ENCODE measurements at regions not wholly inside any gene's neighbourhood (a gene's known extent, or its start where the extent isn't known, plus 50 kb on each side); places are given as distances from the start of the nearest gene placed in this dataset.

- Histone ChIP-seq H3K4me3 (ENCODE audit: low read length in 3 of 3) (no peak overlapping the region), H3K36me3 (ENCODE audit: control insufficient read depth in 3 of 3, insufficient read depth in 3 of 3, low read length in 3 of 3) (no peaks in the 10 kb centered on the region), H3K27me3 (ENCODE audit: control insufficient read depth in 3 of 3, insufficient read depth in 3 of 3, low read length in 3 of 3) (no peaks in the 10 kb centered on the region), H3K27ac (ENCODE audit: low read depth, low read length) (no peak overlapping the region), H3K9ac (ENCODE audit: low read depth in 1 of 3, low read length in 3 of 3) (no peak overlapping the region), H3K9me3 (ENCODE audit: control insufficient read depth in 3 of 3, low read length in 3 of 3) (no peaks in the 10 kb centered on the region), H3K4me1 (ENCODE audit: control insufficient read depth in 3 of 3, insufficient read depth in 3 of 3, low read length in 3 of 3) (no peaks in the 10 kb centered on the region)
These were observed 65.4 kb upstream of the ARHGAP32 start for GRCh38 chr11:129257512-129257911.

- Histone ChIP-seq H3K36me3 (ENCODE audit: control insufficient read depth in 3 of 3, insufficient read depth in 3 of 3, low read length in 3 of 3) (no peaks in the 10 kb centered on the region), H3K4me1 (ENCODE audit: control insufficient read depth in 3 of 3, insufficient read depth in 3 of 3, low read length in 3 of 3) (peaks cover 0 to 4% (median 3%) of the 10 kb centered on the region in 3 donors), H3K9ac (ENCODE audit: low read depth in 1 of 3, low read length in 3 of 3) (no peak overlapping the region), H3K9me3 (ENCODE audit: control insufficient read depth in 3 of 3, low read length in 3 of 3) (no peaks in the 10 kb centered on the region), H3K4me3 (ENCODE audit: low read length in 3 of 3) (no peak overlapping the region), H3K27ac (ENCODE audit: low read depth, low read length) (no peak overlapping the region), H3K27me3 (ENCODE audit: control insufficient read depth in 3 of 3, insufficient read depth in 3 of 3, low read length in 3 of 3) (no peaks in the 10 kb centered on the region)
These were observed 60.5 kb upstream of the ARHGAP32 start for GRCh38 chr11:129252621-129253020.

DNA sequence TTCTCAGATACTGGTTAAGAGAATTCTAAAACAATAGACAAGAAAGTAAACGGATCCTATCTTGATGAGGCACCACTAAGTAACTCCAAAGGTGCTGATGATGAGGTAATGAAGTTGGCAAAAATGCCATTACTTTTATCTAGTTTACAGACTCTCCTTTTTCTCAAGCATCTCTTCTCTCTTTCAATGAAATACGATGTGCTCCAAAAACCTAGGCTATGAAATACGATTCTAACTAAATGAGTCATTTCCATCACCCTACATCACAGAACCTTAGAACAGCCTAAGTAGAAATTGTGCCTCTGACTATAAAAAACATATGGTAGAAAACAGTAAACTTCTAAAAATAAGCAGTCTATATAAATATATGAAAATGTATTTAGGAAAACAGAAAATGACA is 58.9 kb upstream of the ARHGAP32 start:
- H3K9me3 ChIP-seq (ENCODE audit: control insufficient read depth in 3 of 3, low read length in 3 of 3), result no peaks in the 10 kb centered on the region
- H3K9ac ChIP-seq (ENCODE audit: low read depth in 1 of 3, low read length in 3 of 3), result no peak overlapping the region
- H3K4me1 ChIP-seq (ENCODE audit: control insufficient read depth in 3 of 3, insufficient read depth in 3 of 3, low read length in 3 of 3), result peaks cover 0 to 4% (median 3%) of the 10 kb centered on the region in 3 donors
- H3K27me3 ChIP-seq (ENCODE audit: control insufficient read depth in 3 of 3, insufficient read depth in 3 of 3, low read length in 3 of 3), result no peaks in the 10 kb centered on the region
- H3K36me3 ChIP-seq (ENCODE audit: control insufficient read depth in 3 of 3, insufficient read depth in 3 of 3, low read length in 3 of 3), result no peaks in the 10 kb centered on the region
- H3K27ac ChIP-seq (ENCODE audit: low read depth, low read length), result no peak overlapping the region
- no peak overlapping the region for H3K4me3 ChIP-seq (ENCODE audit: low read length in 3 of 3)

DNA sequence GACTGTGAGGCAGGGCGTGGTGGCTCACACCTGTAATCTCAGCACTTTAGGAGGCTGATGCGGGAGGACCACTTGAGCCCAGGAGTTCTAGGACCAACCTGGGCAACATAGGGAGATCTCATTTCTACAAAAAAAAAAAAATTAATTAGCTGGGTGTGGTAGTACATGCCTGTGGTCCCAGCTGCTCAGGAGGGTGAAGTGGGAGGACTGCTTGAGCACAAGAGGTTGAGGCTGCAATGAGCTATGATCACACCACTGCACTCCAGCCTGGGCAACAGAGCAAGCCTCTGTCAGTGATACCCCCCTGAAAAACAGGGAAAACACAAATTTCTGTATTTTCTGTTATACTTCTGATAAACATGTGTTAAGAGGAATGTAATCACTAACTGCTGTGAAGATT is 57.8 kb upstream of the ARHGAP32 start:
- Histone ChIP-seq H3K9me3 (ENCODE audit: control insufficient read depth in 3 of 3, low read length in 3 of 3) (no peaks in the 10 kb centered on the region), H3K9ac (ENCODE audit: low read depth in 1 of 3, low read length in 3 of 3) (no peak overlapping the region), H3K27ac (ENCODE audit: low read depth, low read length) (no peak overlapping the region), H3K4me1 (ENCODE audit: control insufficient read depth in 3 of 3, insufficient read depth in 3 of 3, low read length in 3 of 3) (peaks cover 0 to 4% (median 3%) of the 10 kb centered on the region in 3 donors), H3K27me3 (ENCODE audit: control insufficient read depth in 3 of 3, insufficient read depth in 3 of 3, low read length in 3 of 3) (no peaks in the 10 kb centered on the region), H3K4me3 (ENCODE audit: low read length in 3 of 3) (no peak overlapping the region), H3K36me3 (ENCODE audit: control insufficient read depth in 3 of 3, insufficient read depth in 3 of 3, low read length in 3 of 3) (no peaks in the 10 kb centered on the region)

- H3K9me3 ChIP-seq (ENCODE audit: control insufficient read depth in 3 of 3, low read length in 3 of 3), result no peaks in the 10 kb centered on the region
- no peak overlapping the region for H3K27ac ChIP-seq (ENCODE audit: low read depth, low read length)
- H3K27me3 ChIP-seq (ENCODE audit: control insufficient read depth in 3 of 3, insufficient read depth in 3 of 3, low read length in 3 of 3), result no peaks in the 10 kb centered on the region
- H3K4me3 ChIP-seq (ENCODE audit: low read length in 3 of 3), result no peak overlapping the region
- H3K36me3 ChIP-seq (ENCODE audit: control insufficient read depth in 3 of 3, insufficient read depth in 3 of 3, low read length in 3 of 3), result no peaks in the 10 kb centered on the region
- H3K9ac ChIP-seq (ENCODE audit: low read depth in 1 of 3, low read length in 3 of 3), result no peak overlapping the region
- peaks cover 0 to 4% (median 3%) of the 10 kb centered on the region in 3 donors for H3K4me1 ChIP-seq (ENCODE audit: control insufficient read depth in 3 of 3, insufficient read depth in 3 of 3, low read length in 3 of 3)
These were observed 57.2 kb upstream of the ARHGAP32 start for GRCh38 chr11:129249351-129249750.

DNA sequence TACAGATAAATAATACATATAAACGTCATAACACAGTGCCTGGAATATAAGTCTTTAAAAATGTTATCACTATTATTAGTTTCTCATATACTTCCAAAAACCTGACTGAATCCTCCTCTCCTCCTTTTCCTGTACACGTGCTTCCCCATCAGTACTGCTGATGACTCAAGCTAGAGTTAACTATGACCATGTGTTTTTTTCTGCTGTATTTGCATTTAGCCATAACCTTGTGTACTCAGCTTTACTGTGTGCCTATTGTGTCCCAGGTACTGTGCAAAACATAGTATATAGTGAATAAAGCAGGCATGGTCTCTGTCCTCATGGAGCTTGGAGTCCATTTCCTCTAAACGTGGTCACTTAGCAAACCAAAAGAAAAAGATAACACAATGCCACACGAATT is 56.5 kb upstream of the ARHGAP32 start:
- Histone ChIP-seq H3K27ac (ENCODE audit: low read depth, low read length) (no peak overlapping the region), H3K9me3 (ENCODE audit: control insufficient read depth in 3 of 3, low read length in 3 of 3) (no peaks in the 10 kb centered on the region), H3K4me1 (ENCODE audit: control insufficient read depth in 3 of 3, insufficient read depth in 3 of 3, low read length in 3 of 3) (peaks cover 0 to 4% (median 3%) of the 10 kb centered on the region in 3 donors), H3K36me3 (ENCODE audit: control insufficient read depth in 3 of 3, insufficient read depth in 3 of 3, low read length in 3 of 3) (no peaks in the 10 kb centered on the region), H3K4me3 (ENCODE audit: low read length in 3 of 3) (no peak overlapping the region), H3K27me3 (ENCODE audit: control insufficient read depth in 3 of 3, insufficient read depth in 3 of 3, low read length in 3 of 3) (no peaks in the 10 kb centered on the region), H3K9ac (ENCODE audit: low read depth in 1 of 3, low read length in 3 of 3) (no peak overlapping the region)

DNA sequence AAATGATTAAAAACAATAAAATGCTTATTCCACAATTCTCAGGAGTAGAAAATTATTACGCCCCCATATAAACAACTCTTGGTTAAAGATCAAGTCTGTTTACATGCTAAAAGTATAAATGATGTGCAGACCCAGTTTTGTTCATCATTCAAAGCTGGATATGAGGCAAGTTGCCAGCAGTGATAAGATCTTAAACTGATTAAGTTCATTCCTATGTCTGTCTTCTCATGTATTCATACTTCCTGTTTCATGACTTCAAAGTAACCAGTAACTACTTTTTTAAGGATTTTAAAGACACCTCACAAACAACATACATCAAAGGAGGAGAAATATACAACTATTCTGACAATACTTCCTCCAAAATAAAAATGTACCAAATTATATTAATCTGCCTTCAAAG is 55.0 kb upstream of the ARHGAP32 start:
- H3K27ac ChIP-seq (ENCODE audit: low read depth, low read length), result no peak overlapping the region
- no peaks in the 10 kb centered on the region for H3K27me3 ChIP-seq (ENCODE audit: control insufficient read depth in 3 of 3, insufficient read depth in 3 of 3, low read length in 3 of 3)
- no peak overlapping the region for H3K4me3 ChIP-seq (ENCODE audit: low read length in 3 of 3)
- H3K9me3 ChIP-seq (ENCODE audit: control insufficient read depth in 3 of 3, low read length in 3 of 3), result no peaks in the 10 kb centered on the region
- H3K36me3 ChIP-seq (ENCODE audit: control insufficient read depth in 3 of 3, insufficient read depth in 3 of 3, low read length in 3 of 3), result no peaks in the 10 kb centered on the region
- peaks cover 0 to 4% (median 3%) of the 10 kb centered on the region in 3 donors for H3K4me1 ChIP-seq (ENCODE audit: control insufficient read depth in 3 of 3, insufficient read depth in 3 of 3, low read length in 3 of 3)
- H3K9ac ChIP-seq (ENCODE audit: low read depth in 1 of 3, low read length in 3 of 3), result no peak overlapping the region

DNA sequence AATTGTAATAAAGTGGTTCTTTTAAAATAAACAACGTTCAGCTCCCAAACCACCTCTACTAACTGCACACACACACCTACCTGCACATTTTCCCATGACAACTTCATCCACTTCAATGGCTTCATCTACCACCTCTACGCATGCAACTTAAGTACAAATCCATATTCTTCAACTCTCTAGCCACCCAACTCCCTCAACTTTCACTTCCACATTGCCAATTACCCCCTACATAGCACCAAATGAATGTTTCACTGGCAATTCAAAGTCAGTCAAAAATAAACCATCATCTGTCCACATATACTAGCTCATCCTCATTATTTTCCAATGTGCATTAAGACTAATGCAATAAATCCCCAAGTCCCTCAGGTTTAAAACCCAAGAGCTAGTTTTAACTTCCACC is 50.7 kb upstream of the ARHGAP32 start:
- Histone ChIP-seq H3K36me3 (ENCODE audit: control insufficient read depth in 3 of 3, insufficient read depth in 3 of 3, low read length in 3 of 3) (no peaks in the 10 kb centered on the region), H3K27ac (ENCODE audit: low read depth, low read length) (no peak overlapping the region), H3K9me3 (ENCODE audit: control insufficient read depth in 3 of 3, low read length in 3 of 3) (no peaks in the 10 kb centered on the region), H3K9ac (ENCODE audit: low read depth in 1 of 3, low read length in 3 of 3) (no peak overlapping the region), H3K4me1 (ENCODE audit: control insufficient read depth in 3 of 3, insufficient read depth in 3 of 3, low read length in 3 of 3) (peaks cover 0 to 4% (median 0%) of the 10 kb centered on the region in 3 donors), H3K4me3 (ENCODE audit: low read length in 3 of 3) (no peak overlapping the region), H3K27me3 (ENCODE audit: control insufficient read depth in 3 of 3, insufficient read depth in 3 of 3, low read length in 3 of 3) (no peaks in the 10 kb centered on the region)
